GM23338 (cell line): ENCODE measurements at regions not wholly inside any gene's neighbourhood (a gene's known extent, or its start where the extent isn't known, plus 50 kb on each side); places are given as distances from the start of the nearest gene placed in this dataset.

Source experiments
- ATAC-seq: fragments of 200-7000 bp; cut with Tn5 transposase; 3 replicates; pipeline ENCODE4 v1.9.1; 2020
- DNase-seq: peaks from one replicate; pipeline ENCODE4 v3.0.0-alpha.2; 2015; ENCODE audit warnings: low spot score
- H2AFZ ChIP-seq: fragments of 200-600 bp; sonication (generic); 2 replicates; pipeline ENCODE4 v1.8.0; 2016; ENCODE audit warnings: antibody characterized with exemption, mild to moderate bottlenecking, moderate library complexity
- H3F3A ChIP-seq: fragments of 200-600 bp; sonication (generic); replicated peaks from 2 replicates; pipeline ENCODE4 v1.8.0; 2017; ENCODE audit warnings: antibody characterized with exemption, mixed run types, low read depth
- H3K27ac ChIP-seq: fragments of 200-600 bp; sonication (generic); 2 replicates; pipeline ENCODE4 v1.6.1; 2016; ENCODE audit warnings: low read depth
- H3K27me3 ChIP-seq: fragments of 200-600 bp; sonication (generic); 2 replicates; pipeline ENCODE4 v1.8.0; 2016; ENCODE audit warnings: mild to moderate bottlenecking, mixed run types, moderate library complexity; ENCODE audit not compliant: insufficient read depth
- H3K36me3 ChIP-seq: fragments of 200-600 bp; sonication (generic); 2 replicates; pipeline ENCODE4 v1.8.0; 2016; ENCODE audit warnings: mild to moderate bottlenecking; ENCODE audit not compliant: insufficient read depth
- H3K4me1 ChIP-seq: fragments of 200-600 bp; sonication (generic); 2 replicates; pipeline ENCODE4 v1.8.0; 2016; ENCODE audit warnings: mild to moderate bottlenecking, moderate library complexity; ENCODE audit not compliant: insufficient read depth
- H3K4me2 ChIP-seq: fragments of 200-600 bp; sonication (generic); 2 replicates; pipeline ENCODE4 v1.7.1; 2017; ENCODE audit warnings: mixed run types
- H3K4me3 ChIP-seq: fragments of 200-600 bp; sonication (generic); 2 replicates; pipeline ENCODE4 v1.6.1; 2016; ENCODE audit warnings: mixed run types
- H3K79me2 ChIP-seq: fragments of 200-600 bp; sonication (generic); replicated peaks from 2 replicates; pipeline ENCODE4 v1.8.0; 2017; ENCODE audit warnings: mild to moderate bottlenecking; ENCODE audit not compliant: insufficient read depth
- H3K9me2 ChIP-seq: fragments of 200-600 bp; sonication (generic); 2 replicates; pipeline ENCODE4 v1.8.0; 2017; ENCODE audit not compliant: insufficient read depth
- H4K20me1 ChIP-seq: fragments of 200-600 bp; sonication (generic); replicated peaks from 2 replicates; pipeline ENCODE4 v1.8.0; 2017; ENCODE audit warnings: mild to moderate bottlenecking; ENCODE audit not compliant: insufficient read depth
- H3K27ac Mint-ChIP-seq: 2 replicates; pipeline ENCODE4 v1.8.0; 2020; ENCODE audit warnings: inconsistent platforms, mild to moderate bottlenecking, moderate library complexity, mixed read lengths
- H3K27me3 Mint-ChIP-seq: 3 replicates; pipeline ENCODE4 v1.8.0; 2022; ENCODE audit warnings: low read depth, mild to moderate bottlenecking, moderate library complexity, mixed read lengths, inconsistent platforms; ENCODE audit not compliant: insufficient read depth, poor library complexity
- H3K36me3 Mint-ChIP-seq: 3 replicates; pipeline ENCODE4 v1.8.0; 2021; ENCODE audit warnings: low read depth, mild to moderate bottlenecking, inconsistent platforms, moderate library complexity, mixed read lengths
- H3K4me1 Mint-ChIP-seq: 3 replicates; pipeline ENCODE4 v1.8.0; 2020; ENCODE audit warnings: mild to moderate bottlenecking, inconsistent platforms, mixed read lengths
- H3K4me3 Mint-ChIP-seq: 3 replicates; pipeline ENCODE4 v1.8.0; 2021; ENCODE audit warnings: moderate library complexity, mild to moderate bottlenecking, inconsistent platforms, mixed read lengths
- H3K9me3 Mint-ChIP-seq: 3 replicates; pipeline ENCODE4 v1.8.0; 2020; ENCODE audit warnings: moderate library complexity, mild to moderate bottlenecking, inconsistent platforms, mixed read lengths
- CREB1 ChIP-seq: fragments of 250-450 bp; sonication (Bioruptor Pico); IDR thresholded peaks from 2 replicates; pipeline ENCODE4 v1.5.0; 2020; ENCODE audit warnings: low read depth, mild to moderate bottlenecking, moderate library complexity
- CTCF ChIP-seq, 2 experiments: fragments of 200-600 bp in 1 of 2; sonication (generic) in 1 of 2; conservative IDR thresholded peaks; 2 replicates each; pipeline versions ENCODE4 v1.5.1 to v1.6.1; 2016 to 2017; ENCODE audit warnings: antibody characterized with exemption in 2 of 2, low read depth in 2 of 2, mild to moderate bottlenecking in 2 of 2, moderate library complexity in 1 of 2
- EZH2 ChIP-seq: fragments of 200-600 bp; sonication (generic); IDR thresholded peaks from one replicate; pipeline ENCODE4 v1.8.0; 2017; ENCODE audit warnings: antibody characterized with exemption, mild to moderate bottlenecking, low read depth; ENCODE audit not compliant: unreplicated experiment
- EZH2phosphoT487 ChIP-seq: fragments of 200-600 bp; sonication (generic); IDR thresholded peaks from one replicate; pipeline ENCODE4 v1.8.1; 2018; ENCODE audit warnings: antibody characterized with exemption; ENCODE audit not compliant: unreplicated experiment
- JUNB ChIP-seq: IDR thresholded peaks from one replicate; pipeline ENCODE4 v1.6.1; 2016; ENCODE audit warnings: antibody characterized with exemption; ENCODE audit not compliant: unreplicated experiment
- NANOG ChIP-seq: IDR thresholded peaks from 2 replicates; pipeline ENCODE4 v1.6.1; 2016; ENCODE audit warnings: antibody characterized with exemption, borderline replicate concordance
- POLR2AphosphoS5 ChIP-seq: IDR thresholded peaks from 2 replicates; pipeline ENCODE4 v1.6.1; 2016; ENCODE audit warnings: antibody characterized with exemption, low read depth
- STAT1 ChIP-seq: IDR thresholded peaks from one replicate; pipeline ENCODE4 v1.6.1; 2016; ENCODE audit warnings: antibody characterized with exemption; ENCODE audit not compliant: unreplicated experiment
- ZNF114 ChIP-seq: fragments of 250-450 bp; sonication (Bioruptor Pico); IDR thresholded peaks from 2 replicates; pipeline ENCODE4 v1.5.0; 2020; ENCODE audit warnings: mild to moderate bottlenecking, moderate library complexity
- ZNF331 ChIP-seq: fragments of 250-450 bp; sonication (Bioruptor Pico); IDR thresholded peaks from 2 replicates; pipeline ENCODE4 v1.5.0; 2020; ENCODE audit warnings: low read depth, mild to moderate bottlenecking, moderate library complexity
- TF ChIP-seq, protein P1 (sequence below): IDR thresholded peaks from one replicate; pipeline ENCODE4 v1.6.1; 2018; ENCODE audit warnings: antibody characterized with exemption; ENCODE audit not compliant: unreplicated experiment
- TF ChIP-seq, protein P2 (sequence below): IDR thresholded peaks from 2 replicates; pipeline ENCODE4 v1.6.1; 2016; ENCODE audit warnings: antibody characterized with exemption
- TF ChIP-seq, protein P3 (sequence below): fragments of 250-450 bp; sonication (Bioruptor Pico); IDR thresholded peaks from 2 replicates; pipeline ENCODE4 v1.5.0; 2020; ENCODE audit warnings: mild to moderate bottlenecking, moderate library complexity

GRCh38 chr7:33711231-33712019 is 193.9 kb upstream of the BMPER start:
- no peaks in the 10 kb centered on the region for H3K27me3 ChIP-seq
- H3K4me1 Mint-ChIP-seq, result peaks cover 20% of the 10 kb centered on the region
- no peaks in the 10 kb centered on the region for H3K36me3 ChIP-seq
- H3K27ac ChIP-seq, result no peak overlapping the region
- no peak overlapping the region for H3K4me3 Mint-ChIP-seq
- TF ChIP-seq, protein P1, sequence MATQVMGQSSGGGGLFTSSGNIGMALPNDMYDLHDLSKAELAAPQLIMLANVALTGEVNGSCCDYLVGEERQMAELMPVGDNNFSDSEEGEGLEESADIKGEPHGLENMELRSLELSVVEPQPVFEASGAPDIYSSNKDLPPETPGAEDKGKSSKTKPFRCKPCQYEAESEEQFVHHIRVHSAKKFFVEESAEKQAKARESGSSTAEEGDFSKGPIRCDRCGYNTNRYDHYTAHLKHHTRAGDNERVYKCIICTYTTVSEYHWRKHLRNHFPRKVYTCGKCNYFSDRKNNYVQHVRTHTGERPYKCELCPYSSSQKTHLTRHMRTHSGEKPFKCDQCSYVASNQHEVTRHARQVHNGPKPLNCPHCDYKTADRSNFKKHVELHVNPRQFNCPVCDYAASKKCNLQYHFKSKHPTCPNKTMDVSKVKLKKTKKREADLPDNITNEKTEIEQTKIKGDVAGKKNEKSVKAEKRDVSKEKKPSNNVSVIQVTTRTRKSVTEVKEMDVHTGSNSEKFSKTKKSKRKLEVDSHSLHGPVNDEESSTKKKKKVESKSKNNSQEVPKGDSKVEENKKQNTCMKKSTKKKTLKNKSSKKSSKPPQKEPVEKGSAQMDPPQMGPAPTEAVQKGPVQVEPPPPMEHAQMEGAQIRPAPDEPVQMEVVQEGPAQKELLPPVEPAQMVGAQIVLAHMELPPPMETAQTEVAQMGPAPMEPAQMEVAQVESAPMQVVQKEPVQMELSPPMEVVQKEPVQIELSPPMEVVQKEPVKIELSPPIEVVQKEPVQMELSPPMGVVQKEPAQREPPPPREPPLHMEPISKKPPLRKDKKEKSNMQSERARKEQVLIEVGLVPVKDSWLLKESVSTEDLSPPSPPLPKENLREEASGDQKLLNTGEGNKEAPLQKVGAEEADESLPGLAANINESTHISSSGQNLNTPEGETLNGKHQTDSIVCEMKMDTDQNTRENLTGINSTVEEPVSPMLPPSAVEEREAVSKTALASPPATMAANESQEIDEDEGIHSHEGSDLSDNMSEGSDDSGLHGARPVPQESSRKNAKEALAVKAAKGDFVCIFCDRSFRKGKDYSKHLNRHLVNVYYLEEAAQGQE, result no peak
- TF ChIP-seq JUNB, result no peak
- TF ChIP-seq, protein P2, sequence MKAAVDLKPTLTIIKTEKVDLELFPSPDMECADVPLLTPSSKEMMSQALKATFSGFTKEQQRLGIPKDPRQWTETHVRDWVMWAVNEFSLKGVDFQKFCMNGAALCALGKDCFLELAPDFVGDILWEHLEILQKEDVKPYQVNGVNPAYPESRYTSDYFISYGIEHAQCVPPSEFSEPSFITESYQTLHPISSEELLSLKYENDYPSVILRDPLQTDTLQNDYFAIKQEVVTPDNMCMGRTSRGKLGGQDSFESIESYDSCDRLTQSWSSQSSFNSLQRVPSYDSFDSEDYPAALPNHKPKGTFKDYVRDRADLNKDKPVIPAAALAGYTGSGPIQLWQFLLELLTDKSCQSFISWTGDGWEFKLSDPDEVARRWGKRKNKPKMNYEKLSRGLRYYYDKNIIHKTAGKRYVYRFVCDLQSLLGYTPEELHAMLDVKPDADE, result no peak
- TF ChIP-seq POLR2AphosphoS5, result no peak
- no peak for TF ChIP-seq STAT1
- TF ChIP-seq EZH2phosphoT487, result no peak
- TF ChIP-seq NANOG, result no peak
- no peak for TF ChIP-seq EZH2
- no peak for TF ChIP-seq ZNF331 (CRISPR knock-in tag)
- TF ChIP-seq CTCF (conservative IDR thresholded peaks at IDR 0.05; ENCODE audit: low read depth in 2 of 2), result no peak
- TF ChIP-seq ZNF114, result no peak
- TF ChIP-seq, protein P3, sequence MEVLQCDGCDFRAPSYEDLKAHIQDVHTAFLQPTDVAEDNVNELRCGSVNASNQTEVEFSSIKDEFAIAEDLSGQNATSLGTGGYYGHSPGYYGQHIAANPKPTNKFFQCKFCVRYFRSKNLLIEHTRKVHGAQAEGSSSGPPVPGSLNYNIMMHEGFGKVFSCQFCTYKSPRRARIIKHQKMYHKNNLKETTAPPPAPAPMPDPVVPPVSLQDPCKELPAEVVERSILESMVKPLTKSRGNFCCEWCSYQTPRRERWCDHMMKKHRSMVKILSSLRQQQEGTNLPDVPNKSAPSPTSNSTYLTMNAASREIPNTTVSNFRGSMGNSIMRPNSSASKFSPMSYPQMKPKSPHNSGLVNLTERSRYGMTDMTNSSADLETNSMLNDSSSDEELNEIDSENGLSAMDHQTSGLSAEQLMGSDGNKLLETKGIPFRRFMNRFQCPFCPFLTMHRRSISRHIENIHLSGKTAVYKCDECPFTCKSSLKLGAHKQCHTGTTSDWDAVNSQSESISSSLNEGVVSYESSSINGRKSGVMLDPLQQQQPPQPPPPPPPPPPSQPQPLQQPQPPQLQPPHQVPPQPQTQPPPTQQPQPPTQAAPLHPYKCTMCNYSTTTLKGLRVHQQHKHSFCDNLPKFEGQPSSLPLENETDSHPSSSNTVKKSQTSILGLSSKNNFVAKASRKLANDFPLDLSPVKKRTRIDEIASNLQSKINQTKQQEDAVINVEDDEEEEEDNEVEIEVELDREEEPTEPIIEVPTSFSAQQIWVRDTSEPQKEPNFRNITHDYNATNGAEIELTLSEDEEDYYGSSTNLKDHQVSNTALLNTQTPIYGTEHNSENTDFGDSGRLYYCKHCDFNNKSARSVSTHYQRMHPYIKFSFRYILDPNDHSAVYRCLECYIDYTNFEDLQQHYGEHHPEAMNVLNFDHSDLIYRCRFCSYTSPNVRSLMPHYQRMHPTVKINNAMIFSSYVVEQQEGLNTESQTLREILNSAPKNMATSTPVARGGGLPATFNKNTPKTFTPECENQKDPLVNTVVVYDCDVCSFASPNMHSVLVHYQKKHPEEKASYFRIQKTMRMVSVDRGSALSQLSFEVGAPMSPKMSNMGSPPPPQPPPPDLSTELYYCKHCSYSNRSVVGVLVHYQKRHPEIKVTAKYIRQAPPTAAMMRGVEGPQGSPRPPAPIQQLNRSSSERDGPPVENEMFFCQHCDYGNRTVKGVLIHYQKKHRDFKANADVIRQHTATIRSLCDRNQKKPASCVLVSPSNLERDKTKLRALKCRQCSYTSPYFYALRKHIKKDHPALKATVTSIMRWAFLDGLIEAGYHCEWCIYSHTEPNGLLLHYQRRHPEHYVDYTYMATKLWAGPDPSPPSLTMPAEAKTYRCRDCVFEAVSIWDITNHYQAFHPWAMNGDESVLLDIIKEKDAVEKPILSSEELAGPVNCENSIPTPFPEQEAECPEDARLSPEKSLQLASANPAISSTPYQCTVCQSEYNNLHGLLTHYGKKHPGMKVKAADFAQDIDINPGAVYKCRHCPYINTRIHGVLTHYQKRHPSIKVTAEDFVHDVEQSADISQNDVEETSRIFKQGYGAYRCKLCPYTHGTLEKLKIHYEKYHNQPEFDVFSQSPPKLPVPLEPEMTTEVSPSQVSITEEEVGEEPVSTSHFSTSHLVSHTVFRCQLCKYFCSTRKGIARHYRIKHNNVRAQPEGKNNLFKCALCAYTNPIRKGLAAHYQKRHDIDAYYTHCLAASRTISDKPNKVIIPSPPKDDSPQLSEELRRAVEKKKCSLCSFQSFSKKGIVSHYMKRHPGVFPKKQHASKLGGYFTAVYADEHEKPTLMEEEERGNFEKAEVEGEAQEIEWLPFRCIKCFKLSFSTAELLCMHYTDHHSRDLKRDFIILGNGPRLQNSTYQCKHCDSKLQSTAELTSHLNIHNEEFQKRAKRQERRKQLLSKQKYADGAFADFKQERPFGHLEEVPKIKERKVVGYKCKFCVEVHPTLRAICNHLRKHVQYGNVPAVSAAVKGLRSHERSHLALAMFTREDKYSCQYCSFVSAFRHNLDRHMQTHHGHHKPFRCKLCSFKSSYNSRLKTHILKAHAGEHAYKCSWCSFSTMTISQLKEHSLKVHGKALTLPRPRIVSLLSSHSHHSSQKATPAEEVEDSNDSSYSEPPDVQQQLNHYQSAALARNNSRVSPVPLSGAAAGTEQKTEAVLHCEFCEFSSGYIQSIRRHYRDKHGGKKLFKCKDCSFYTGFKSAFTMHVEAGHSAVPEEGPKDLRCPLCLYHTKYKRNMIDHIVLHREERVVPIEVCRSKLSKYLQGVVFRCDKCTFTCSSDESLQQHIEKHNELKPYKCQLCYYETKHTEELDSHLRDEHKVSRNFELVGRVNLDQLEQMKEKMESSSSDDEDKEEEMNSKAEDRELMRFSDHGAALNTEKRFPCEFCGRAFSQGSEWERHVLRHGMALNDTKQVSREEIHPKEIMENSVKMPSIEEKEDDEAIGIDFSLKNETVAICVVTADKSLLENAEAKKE, result no peak
- no peak for TF ChIP-seq CREB1 (CRISPR knock-in tag)
- no peak overlapping the region for H3K4me3 ChIP-seq
- H4K20me1 ChIP-seq, result no peaks in the 10 kb centered on the region
- no peaks in the 10 kb centered on the region for H3F3A ChIP-seq
- DNase-seq (peak; percentile 5), ATAC-seq (peak; percentile 45)
- H3K4me1 ChIP-seq, result peaks cover 11% of the 10 kb centered on the region
- no peaks in the 10 kb centered on the region; the same call in 2 of the 3 replicates for H3K36me3 Mint-ChIP-seq
- H3K9me3 Mint-ChIP-seq, result no peaks in the 10 kb centered on the region
- H2AFZ ChIP-seq, result no peak overlapping the region
- no peak overlapping the region for H3K4me2 ChIP-seq
- no peaks in the 10 kb centered on the region for H3K9me2 ChIP-seq
- H3K79me2 ChIP-seq, result no peaks in the 10 kb centered on the region
- H3K27ac Mint-ChIP-seq, result peak overlapping the region; percentile 50; the same call in 1 of the 2 replicates
- H3K27me3 Mint-ChIP-seq, result peaks cover 2% of the 10 kb centered on the region
